ENCODE measurements at regions not wholly inside any gene's neighbourhood (a gene's known extent, or its start where the extent isn't known, plus 50 kb on each side); places are given as distances from the start of the nearest gene placed in this dataset.

- TF ChIP-seq CTCF (IDR thresholded peaks at IDR 0.05; ENCODE audit: borderline replicate concordance, control extremely low read depth, extremely low read depth, insufficient read depth, missing control alignments): no peak
- DNase-seq (ENCODE audit: low spot score): no peak
- in situ Hi-C loops (cut with MboI; ENCODE audit: low sequenced_read_pairs, unreplicated experiment): no loop called here
These were observed 114.8 kb downstream of the ACAA2 start for GRCh38 chr18:49698525-49699025.

GRCh38 chr18:49697757-49698524 is 115.4 kb downstream of the ACAA2 start:
- no peak for DNase-seq (ENCODE audit: low spot score)
- in situ Hi-C loops (cut with MboI; ENCODE audit: low sequenced_read_pairs, unreplicated experiment): no loop called here
- TF ChIP-seq CTCF (IDR thresholded peaks at IDR 0.05; ENCODE audit: borderline replicate concordance, control extremely low read depth, extremely low read depth, insufficient read depth, missing control alignments): no peak

GRCh38 chr18:49697049-49697448 is 116.3 kb downstream of the ACAA2 start:
- TF ChIP-seq CTCF (IDR thresholded peaks at IDR 0.05; ENCODE audit: borderline replicate concordance, control extremely low read depth, extremely low read depth, insufficient read depth, missing control alignments): no peak
- in situ Hi-C loops (cut with MboI; ENCODE audit: low sequenced_read_pairs, unreplicated experiment): no loop called here
- DNase-seq (ENCODE audit: low spot score): no peak

GRCh38 chr18:49694402-49694801 is 118.9 kb downstream of the ACAA2 start:
- no peak for TF ChIP-seq CTCF (IDR thresholded peaks at IDR 0.05; ENCODE audit: borderline replicate concordance, control extremely low read depth, extremely low read depth, insufficient read depth, missing control alignments)
- in situ Hi-C loops (cut with MboI; ENCODE audit: low sequenced_read_pairs, unreplicated experiment): no loop called here
- DNase-seq (ENCODE audit: low spot score): no peak

- DNase-seq (ENCODE audit: low spot score): no peak
- in situ Hi-C loops (cut with MboI; ENCODE audit: low sequenced_read_pairs, unreplicated experiment): no loop called here
- TF ChIP-seq CTCF (IDR thresholded peaks at IDR 0.05; ENCODE audit: borderline replicate concordance, control extremely low read depth, extremely low read depth, insufficient read depth, missing control alignments): no peak
These were observed 119.7 kb downstream of the ACAA2 start for GRCh38 chr18:49693717-49694005.

- TF ChIP-seq CTCF (IDR thresholded peaks at IDR 0.05; ENCODE audit: borderline replicate concordance, control extremely low read depth, extremely low read depth, insufficient read depth, missing control alignments): no peak
- no peak for DNase-seq (ENCODE audit: low spot score)
- in situ Hi-C loops (cut with MboI; ENCODE audit: low sequenced_read_pairs, unreplicated experiment): no loop called here
These were observed 120.2 kb downstream of the ACAA2 start for GRCh38 chr18:49692906-49693716.
